ENCODE measurements at regions not wholly inside any gene's neighbourhood (a gene's known extent, or its start where the extent isn't known, plus 50 kb on each side); places are given as distances from the start of the nearest gene placed in this dataset.

DNA sequence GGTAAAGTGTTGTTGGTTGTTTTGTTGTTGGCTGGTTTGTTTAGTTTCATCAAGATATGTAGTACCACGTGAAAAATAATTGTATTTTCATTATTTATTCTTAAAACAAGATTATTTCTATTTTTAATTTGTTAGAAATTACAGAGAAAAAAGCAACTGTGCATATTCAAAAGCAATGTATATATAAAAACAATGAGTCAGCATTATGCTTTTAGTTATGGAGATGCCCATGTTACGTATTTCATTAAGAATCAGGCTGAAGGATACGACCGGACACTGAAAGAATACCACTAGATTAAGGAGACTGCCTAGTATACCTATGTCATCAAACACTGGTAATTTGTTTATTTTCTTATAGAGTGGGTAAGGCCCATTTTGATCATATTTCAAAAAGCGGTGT is 1188.4 kb upstream of the NXPH2 start:
- no peak overlapping the region for H3K27ac ChIP-seq (ENCODE audit: control insufficient read depth, insufficient read depth, low read length)
- FAIRE-seq = no peak
- TF ChIP-seq, protein P1, sequence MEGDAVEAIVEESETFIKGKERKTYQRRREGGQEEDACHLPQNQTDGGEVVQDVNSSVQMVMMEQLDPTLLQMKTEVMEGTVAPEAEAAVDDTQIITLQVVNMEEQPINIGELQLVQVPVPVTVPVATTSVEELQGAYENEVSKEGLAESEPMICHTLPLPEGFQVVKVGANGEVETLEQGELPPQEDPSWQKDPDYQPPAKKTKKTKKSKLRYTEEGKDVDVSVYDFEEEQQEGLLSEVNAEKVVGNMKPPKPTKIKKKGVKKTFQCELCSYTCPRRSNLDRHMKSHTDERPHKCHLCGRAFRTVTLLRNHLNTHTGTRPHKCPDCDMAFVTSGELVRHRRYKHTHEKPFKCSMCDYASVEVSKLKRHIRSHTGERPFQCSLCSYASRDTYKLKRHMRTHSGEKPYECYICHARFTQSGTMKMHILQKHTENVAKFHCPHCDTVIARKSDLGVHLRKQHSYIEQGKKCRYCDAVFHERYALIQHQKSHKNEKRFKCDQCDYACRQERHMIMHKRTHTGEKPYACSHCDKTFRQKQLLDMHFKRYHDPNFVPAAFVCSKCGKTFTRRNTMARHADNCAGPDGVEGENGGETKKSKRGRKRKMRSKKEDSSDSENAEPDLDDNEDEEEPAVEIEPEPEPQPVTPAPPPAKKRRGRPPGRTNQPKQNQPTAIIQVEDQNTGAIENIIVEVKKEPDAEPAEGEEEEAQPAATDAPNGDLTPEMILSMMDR (optimal IDR thresholded peaks at IDR 0.05 in 1 of 3, IDR thresholded peaks at IDR 0.05 in 1 of 3, conservative IDR thresholded peaks at IDR 0.05 in 1 of 3; ENCODE audit: extremely low read depth in 1 of 3, insufficient read depth in 2 of 3, low read length in 3 of 3) = no peak
- TF ChIP-seq EZH2 (IDR thresholded peaks at IDR 0.05; ENCODE audit: low read length) = no peak
- no peaks in the 10 kb centered on the region for H3K36me3 ChIP-seq (ENCODE audit: control insufficient read depth in 2 of 2, extremely low read depth in 1 of 2, insufficient read depth in 2 of 2, low read length in 2 of 2)
- dilution Hi-C loops (cut with MboI; ENCODE audit: extremely low pct_ligation_motif_present, low sequenced_read_pairs) = no loop called here
- DNase-seq (ENCODE audit: low read depth, low spot score) = no peak
- H3K4me2 ChIP-seq (ENCODE audit: control insufficient read depth, extremely low read depth, insufficient read depth, low read depth, low read length) = no peak overlapping the region
- no peaks in the 10 kb centered on the region for H3K9me1 ChIP-seq (ENCODE audit: control insufficient read depth, extremely low read depth, insufficient read depth, low read length)
- no peaks in the 10 kb centered on the region for H3K79me2 ChIP-seq (ENCODE audit: control insufficient read depth, insufficient read depth, low read length)
- no peaks in the 10 kb centered on the region for H3K4me1 ChIP-seq (ENCODE audit: control insufficient read depth, extremely low read depth, insufficient read depth, low read length)
- no peaks in the 10 kb centered on the region for H3K27me3 ChIP-seq (ENCODE audit: control insufficient read depth, extremely low read depth, insufficient read depth, low read length)
- H3K4me3 ChIP-seq (ENCODE audit: control insufficient read depth in 2 of 3, extremely low read depth in 1 of 3, insufficient read depth in 2 of 3, low read depth in 1 of 3, low read length in 3 of 3) = no peak overlapping the region
- H2AFZ ChIP-seq (ENCODE audit: control insufficient read depth, low read length) = no peak overlapping the region
- H3K9me3 ChIP-seq (ENCODE audit: control insufficient read depth, low read depth, low read length) = peaks cover 4% of the 10 kb centered on the region
- no peak overlapping the region for H3K9ac ChIP-seq (ENCODE audit: control insufficient read depth, extremely low read depth, insufficient read depth, low read length)
- H4K20me1 ChIP-seq (ENCODE audit: control insufficient read depth, extremely low read depth, insufficient read depth, low read length) = no peaks in the 10 kb centered on the region

DNA sequence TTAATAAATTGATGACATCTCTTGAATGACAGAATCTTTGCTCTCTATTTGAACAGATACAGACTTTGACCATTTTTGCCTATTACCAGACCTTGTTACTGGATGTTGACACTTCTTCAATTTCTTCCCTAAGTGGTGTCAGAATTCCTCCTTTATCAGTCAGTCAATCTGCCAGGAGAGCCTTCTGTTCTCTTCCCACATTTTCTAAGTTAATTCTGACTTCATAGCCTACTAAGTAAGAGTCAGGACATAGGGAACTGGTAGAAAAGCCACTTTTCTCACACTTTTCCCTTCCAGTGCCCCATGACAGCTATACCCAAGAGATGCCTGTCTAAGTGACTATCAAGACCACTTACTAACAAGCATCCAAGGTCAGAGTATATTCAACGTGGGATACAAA is 1187.5 kb upstream of the NXPH2 start:
- H2AFZ ChIP-seq (ENCODE audit: control insufficient read depth, low read length) = no peak overlapping the region
- H3K36me3 ChIP-seq (ENCODE audit: control insufficient read depth in 2 of 2, extremely low read depth in 1 of 2, insufficient read depth in 2 of 2, low read length in 2 of 2) = no peaks in the 10 kb centered on the region
- DNase-seq (ENCODE audit: low read depth, low spot score) (no peak), FAIRE-seq (no peak)
- no peak for TF ChIP-seq EZH2 (IDR thresholded peaks at IDR 0.05; ENCODE audit: low read length)
- TF ChIP-seq, protein P1 (optimal IDR thresholded peaks at IDR 0.05 in 1 of 3, IDR thresholded peaks at IDR 0.05 in 1 of 3, conservative IDR thresholded peaks at IDR 0.05 in 1 of 3; ENCODE audit: extremely low read depth in 1 of 3, insufficient read depth in 2 of 3, low read length in 3 of 3) = no peak
- H3K4me1 ChIP-seq (ENCODE audit: control insufficient read depth, extremely low read depth, insufficient read depth, low read length) = no peaks in the 10 kb centered on the region
- no peak overlapping the region for H3K4me2 ChIP-seq (ENCODE audit: control insufficient read depth, extremely low read depth, insufficient read depth, low read depth, low read length)
- no peaks in the 10 kb centered on the region for H4K20me1 ChIP-seq (ENCODE audit: control insufficient read depth, extremely low read depth, insufficient read depth, low read length)
- no peak overlapping the region for H3K4me3 ChIP-seq (ENCODE audit: control insufficient read depth in 2 of 3, extremely low read depth in 1 of 3, insufficient read depth in 2 of 3, low read depth in 1 of 3, low read length in 3 of 3)
- no peak overlapping the region for H3K9ac ChIP-seq (ENCODE audit: control insufficient read depth, extremely low read depth, insufficient read depth, low read length)
- H3K79me2 ChIP-seq (ENCODE audit: control insufficient read depth, insufficient read depth, low read length) = no peaks in the 10 kb centered on the region
- dilution Hi-C loops (cut with MboI; ENCODE audit: extremely low pct_ligation_motif_present, low sequenced_read_pairs) = no loop called here
- no peaks in the 10 kb centered on the region for H3K9me1 ChIP-seq (ENCODE audit: control insufficient read depth, extremely low read depth, insufficient read depth, low read length)
- peaks cover 4% of the 10 kb centered on the region for H3K9me3 ChIP-seq (ENCODE audit: control insufficient read depth, low read depth, low read length)
- no peaks in the 10 kb centered on the region for H3K27me3 ChIP-seq (ENCODE audit: control insufficient read depth, extremely low read depth, insufficient read depth, low read length)
- no peak overlapping the region for H3K27ac ChIP-seq (ENCODE audit: control insufficient read depth, insufficient read depth, low read length)
